Activated CD8-positive, alpha-beta T cell treated with anti-CD3 and anti-CD28 coated beads for 36 hours (primary cell): ENCODE measurements at regions not wholly inside any gene's neighbourhood (a gene's known extent, or its start where the extent isn't known, plus 50 kb on each side); places are given as distances from the start of the nearest gene placed in this dataset.
"Not testable (repeated sequence)": the region's sequence is repeated elsewhere in the genome, so short reads cannot be mapped to it uniquely, and the experiment has no call there.

Experiments used
- ATAC-seq: fragments of 200-7000 bp; cut with Tn5 transposase; one replicate; pipeline ENCODE4 v1.10.0; 2021; ENCODE audit warnings: mild to moderate bottlenecking, moderate library complexity
- CTCF ChIA-PET: fragments of 350-600 bp; sonication (Branson Sonifier 250); formaldehyde crosslinking; loops from one replicate; lab custom pipeline; 2021; ENCODE audit warnings: antibody characterized with exemption; lab: Charles Lee
- POLR2A ChIA-PET: fragments of 350-600 bp; sonication (Branson Sonifier 250); formaldehyde crosslinking; loops from one replicate; lab custom pipeline; 2021; ENCODE audit warnings: antibody characterized with exemption; lab: Charles Lee
- DNase-seq: peaks from one replicate; pipeline ENCODE4 v3.0.0-alpha.2; 2020
- H3K27ac Mint-ChIP-seq: one replicate; pipeline ENCODE4 v1.8.0; 2021; ENCODE audit warnings: mild to moderate bottlenecking, mixed read lengths
- H3K27me3 Mint-ChIP-seq: one replicate; pipeline ENCODE4 v1.8.0; 2021; ENCODE audit warnings: mixed read lengths
- H3K36me3 Mint-ChIP-seq: one replicate; pipeline ENCODE4 v1.8.0; 2021; ENCODE audit warnings: low read depth, mixed read lengths
- H3K4me1 Mint-ChIP-seq: one replicate; pipeline ENCODE4 v1.8.0; 2021; ENCODE audit warnings: low read depth, mixed read lengths
- H3K4me3 Mint-ChIP-seq: one replicate; pipeline ENCODE4 v1.8.0; 2021; ENCODE audit warnings: mild to moderate bottlenecking, moderate library complexity, mixed read lengths
- H3K9me3 Mint-ChIP-seq: one replicate; pipeline ENCODE4 v1.8.0; 2021; ENCODE audit warnings: mixed read lengths
- intact Hi-C: fragments of 100-400 bp; cut with micrococcal nuclease; formaldehyde crosslinking; loops from one replicate; pipeline ENCODE4 v1.10.0; 2022
- TF ChIP-seq, protein P1 (sequence below): fragments of 200-600 bp; IDR thresholded peaks from one replicate; pipeline ENCODE4 v1.8.0; 2022; ENCODE audit warnings: antibody characterized with exemption, mild to moderate bottlenecking

GRCh38 chr18:60021556-60021955 lies 121.8 kb downstream of the PMAIP1 start:
- H3K4me3 Mint-ChIP-seq: no peak overlapping the region
- DNase-seq: no peak
- intact Hi-C loops: no loop called here
- H3K4me1 Mint-ChIP-seq: no peaks in the 10 kb centered on the region
- H3K9me3 Mint-ChIP-seq: no peaks in the 10 kb centered on the region
- TF ChIP-seq, protein P1, sequence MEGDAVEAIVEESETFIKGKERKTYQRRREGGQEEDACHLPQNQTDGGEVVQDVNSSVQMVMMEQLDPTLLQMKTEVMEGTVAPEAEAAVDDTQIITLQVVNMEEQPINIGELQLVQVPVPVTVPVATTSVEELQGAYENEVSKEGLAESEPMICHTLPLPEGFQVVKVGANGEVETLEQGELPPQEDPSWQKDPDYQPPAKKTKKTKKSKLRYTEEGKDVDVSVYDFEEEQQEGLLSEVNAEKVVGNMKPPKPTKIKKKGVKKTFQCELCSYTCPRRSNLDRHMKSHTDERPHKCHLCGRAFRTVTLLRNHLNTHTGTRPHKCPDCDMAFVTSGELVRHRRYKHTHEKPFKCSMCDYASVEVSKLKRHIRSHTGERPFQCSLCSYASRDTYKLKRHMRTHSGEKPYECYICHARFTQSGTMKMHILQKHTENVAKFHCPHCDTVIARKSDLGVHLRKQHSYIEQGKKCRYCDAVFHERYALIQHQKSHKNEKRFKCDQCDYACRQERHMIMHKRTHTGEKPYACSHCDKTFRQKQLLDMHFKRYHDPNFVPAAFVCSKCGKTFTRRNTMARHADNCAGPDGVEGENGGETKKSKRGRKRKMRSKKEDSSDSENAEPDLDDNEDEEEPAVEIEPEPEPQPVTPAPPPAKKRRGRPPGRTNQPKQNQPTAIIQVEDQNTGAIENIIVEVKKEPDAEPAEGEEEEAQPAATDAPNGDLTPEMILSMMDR: no peak
- H3K27me3 Mint-ChIP-seq: peaks cover 7% of the 10 kb centered on the region
- ChIA-PET CTCF (interaction anchor here (1.1 kb wide), 1 partner anchor 33 kb away, joined by 4 read pairs; no protein-coding TSS in a partner anchor), POLR2A (no interaction called here)
- no peak for ATAC-seq
- no peaks in the 10 kb centered on the region for H3K36me3 Mint-ChIP-seq
- no peak overlapping the region for H3K27ac Mint-ChIP-seq

GRCh38 chr18:60020107-60020925 lies 120.5 kb downstream of the PMAIP1 start:
- Mint-ChIP-seq H3K4me3 (no peak overlapping the region), H3K9me3 (no peaks in the 10 kb centered on the region), H3K4me1 (no peaks in the 10 kb centered on the region), H3K36me3 (no peaks in the 10 kb centered on the region), H3K27me3 (peaks cover 7% of the 10 kb centered on the region), H3K27ac (no peak overlapping the region)
- DNase-seq (no peak), ATAC-seq (no peak)
- ChIA-PET POLR2A (no interaction called here), CTCF (no interaction called here)
- TF ChIP-seq, protein P1: no peak
- intact Hi-C loops: no loop called here

- TF ChIP-seq, protein P1: no peak
- Mint-ChIP-seq H3K27ac (no peak overlapping the region), H3K36me3 (no peaks in the 10 kb centered on the region), H3K9me3 (no peaks in the 10 kb centered on the region), H3K4me3 (no peak overlapping the region), H3K4me1 (no peaks in the 10 kb centered on the region), H3K27me3 (peaks cover 7% of the 10 kb centered on the region)
- no peak for ATAC-seq
- POLR2A ChIA-PET: no interaction called here
- intact Hi-C loops: no loop called here
- no peak for DNase-seq
- CTCF ChIA-PET: interaction anchor here (1.4 kb wide), 1 partner anchor 31 kb away, joined by 3 read pairs; no protein-coding TSS in a partner anchor
These were observed 119.7 kb downstream of the PMAIP1 start for GRCh38 chr18:60019463-60019840.

GRCh38 chr18:60018618-60019462 lies 119.0 kb downstream of the PMAIP1 start:
- Mint-ChIP-seq H3K27ac (no peak overlapping the region), H3K9me3 (no peaks in the 10 kb centered on the region), H3K4me1 (no peaks in the 10 kb centered on the region), H3K36me3 (no peaks in the 10 kb centered on the region), H3K4me3 (no peak overlapping the region), H3K27me3 (peaks cover 7% of the 10 kb centered on the region)
- DNase-seq: no peak
- TF ChIP-seq, protein P1: no peak
- ATAC-seq: no peak
- intact Hi-C loops: no loop called here
- ChIA-PET CTCF (interaction anchor here (1.4 kb wide), 1 partner anchor 30 kb away, joined by 3 read pairs; no protein-coding TSS in a partner anchor), POLR2A (no interaction called here)

DNA sequence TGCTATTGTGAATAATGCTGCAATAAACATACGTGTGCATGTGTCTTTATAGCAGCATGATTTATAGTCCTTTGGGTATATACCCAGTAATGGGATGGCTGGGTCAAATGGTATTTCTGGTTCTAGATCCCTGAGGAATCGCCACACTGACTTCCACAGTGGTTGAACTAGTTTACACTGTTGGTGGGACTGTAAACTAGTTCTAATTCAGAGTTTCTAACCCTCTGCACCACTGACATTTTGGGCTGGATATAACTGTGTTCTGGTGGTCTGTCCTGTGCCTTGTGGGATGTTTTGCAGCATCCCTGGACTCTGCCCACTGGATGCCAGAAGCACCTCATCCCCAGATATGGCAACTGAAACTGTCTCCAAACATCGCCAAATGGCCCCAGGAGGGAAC lies 118.3 kb downstream of the PMAIP1 start:
- ATAC-seq, DNase-seq, POLR2A ChIA-PET, intact Hi-C loops, H3K27me3 Mint-ChIP-seq, H3K27ac Mint-ChIP-seq, H3K4me1 Mint-ChIP-seq, H3K36me3 Mint-ChIP-seq, H3K9me3 Mint-ChIP-seq, H3K4me3 Mint-ChIP-seq: not testable (repeated sequence)
- CTCF ChIA-PET: interaction anchor here (1.4 kb wide), 1 partner anchor 29 kb away, joined by 3 read pairs; no protein-coding TSS in a partner anchor
